ENCODE measurements at regions not wholly inside any gene's neighbourhood (a gene's known extent, or its start where the extent isn't known, plus 50 kb on each side); places are given as distances from the start of the nearest gene placed in this dataset.

DNA sequence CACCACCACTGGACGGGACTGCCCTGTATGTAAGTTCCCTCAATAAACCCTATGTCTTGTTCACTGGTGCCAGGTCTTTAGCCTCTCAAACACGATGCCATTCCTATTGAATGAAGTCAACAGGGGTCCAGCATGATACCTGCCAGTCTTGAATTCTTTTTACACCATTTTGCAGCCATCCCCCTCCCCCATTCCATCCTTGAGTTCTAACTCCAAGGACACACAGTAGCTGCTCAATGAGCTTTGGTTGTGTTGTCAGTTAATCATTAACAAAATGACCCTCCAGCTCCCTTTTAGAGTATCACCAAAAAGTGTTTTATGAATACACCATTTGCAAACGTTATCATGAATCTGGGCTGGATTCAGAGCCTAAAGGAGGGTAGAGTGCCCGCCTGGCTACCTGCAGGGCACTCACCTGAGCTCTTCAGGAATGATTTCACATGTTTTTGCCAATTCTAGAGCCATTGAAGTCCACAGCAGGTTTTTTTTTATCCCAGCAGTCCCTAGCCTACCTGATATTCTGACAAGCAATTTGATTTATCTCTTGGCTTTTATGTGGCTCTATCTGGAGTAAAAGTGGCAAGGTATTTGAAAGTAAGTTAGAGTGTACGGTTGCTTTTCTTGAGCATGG, 271.8 kb downstream of the SMARCA2 start:
- TF ChIP-seq, protein P1, sequence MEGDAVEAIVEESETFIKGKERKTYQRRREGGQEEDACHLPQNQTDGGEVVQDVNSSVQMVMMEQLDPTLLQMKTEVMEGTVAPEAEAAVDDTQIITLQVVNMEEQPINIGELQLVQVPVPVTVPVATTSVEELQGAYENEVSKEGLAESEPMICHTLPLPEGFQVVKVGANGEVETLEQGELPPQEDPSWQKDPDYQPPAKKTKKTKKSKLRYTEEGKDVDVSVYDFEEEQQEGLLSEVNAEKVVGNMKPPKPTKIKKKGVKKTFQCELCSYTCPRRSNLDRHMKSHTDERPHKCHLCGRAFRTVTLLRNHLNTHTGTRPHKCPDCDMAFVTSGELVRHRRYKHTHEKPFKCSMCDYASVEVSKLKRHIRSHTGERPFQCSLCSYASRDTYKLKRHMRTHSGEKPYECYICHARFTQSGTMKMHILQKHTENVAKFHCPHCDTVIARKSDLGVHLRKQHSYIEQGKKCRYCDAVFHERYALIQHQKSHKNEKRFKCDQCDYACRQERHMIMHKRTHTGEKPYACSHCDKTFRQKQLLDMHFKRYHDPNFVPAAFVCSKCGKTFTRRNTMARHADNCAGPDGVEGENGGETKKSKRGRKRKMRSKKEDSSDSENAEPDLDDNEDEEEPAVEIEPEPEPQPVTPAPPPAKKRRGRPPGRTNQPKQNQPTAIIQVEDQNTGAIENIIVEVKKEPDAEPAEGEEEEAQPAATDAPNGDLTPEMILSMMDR (IDR thresholded peaks at IDR 0.05), result no peak
- TF ChIP-seq POLR2AphosphoS5 (IDR thresholded peaks at IDR 0.05) (no peak), EP300 (IDR thresholded peaks at IDR 0.05) (no peak)

Data from upper lobe of left lung (tissue), 4 donors.